GM23338 (cell line): ENCODE measurements at regions not wholly inside any gene's neighbourhood (a gene's known extent, or its start where the extent isn't known, plus 50 kb on each side); places are given as distances from the start of the nearest gene placed in this dataset.

Experiments
- ATAC-seq: fragments of 200-7000 bp; cut with Tn5 transposase; 3 replicates; pipeline ENCODE4 v1.9.1; 2020
- DNase-seq: peaks from one replicate; pipeline ENCODE4 v3.0.0-alpha.2; 2015; ENCODE audit warnings: low spot score
- H2AFZ ChIP-seq: fragments of 200-600 bp; sonication (generic); 2 replicates; pipeline ENCODE4 v1.8.0; 2016; ENCODE audit warnings: antibody characterized with exemption, mild to moderate bottlenecking, moderate library complexity
- H3F3A ChIP-seq: fragments of 200-600 bp; sonication (generic); replicated peaks from 2 replicates; pipeline ENCODE4 v1.8.0; 2017; ENCODE audit warnings: antibody characterized with exemption, mixed run types, low read depth
- H3K27ac ChIP-seq: fragments of 200-600 bp; sonication (generic); 2 replicates; pipeline ENCODE4 v1.6.1; 2016; ENCODE audit warnings: low read depth
- H3K27me3 ChIP-seq: fragments of 200-600 bp; sonication (generic); 2 replicates; pipeline ENCODE4 v1.8.0; 2016; ENCODE audit warnings: mild to moderate bottlenecking, mixed run types, moderate library complexity; ENCODE audit not compliant: insufficient read depth
- H3K36me3 ChIP-seq: fragments of 200-600 bp; sonication (generic); 2 replicates; pipeline ENCODE4 v1.8.0; 2016; ENCODE audit warnings: mild to moderate bottlenecking; ENCODE audit not compliant: insufficient read depth
- H3K4me1 ChIP-seq: fragments of 200-600 bp; sonication (generic); 2 replicates; pipeline ENCODE4 v1.8.0; 2016; ENCODE audit warnings: mild to moderate bottlenecking, moderate library complexity; ENCODE audit not compliant: insufficient read depth
- H3K4me2 ChIP-seq: fragments of 200-600 bp; sonication (generic); 2 replicates; pipeline ENCODE4 v1.7.1; 2017; ENCODE audit warnings: mixed run types
- H3K4me3 ChIP-seq: fragments of 200-600 bp; sonication (generic); 2 replicates; pipeline ENCODE4 v1.6.1; 2016; ENCODE audit warnings: mixed run types
- H3K79me2 ChIP-seq: fragments of 200-600 bp; sonication (generic); replicated peaks from 2 replicates; pipeline ENCODE4 v1.8.0; 2017; ENCODE audit warnings: mild to moderate bottlenecking; ENCODE audit not compliant: insufficient read depth
- H3K9me2 ChIP-seq: fragments of 200-600 bp; sonication (generic); 2 replicates; pipeline ENCODE4 v1.8.0; 2017; ENCODE audit not compliant: insufficient read depth
- H4K20me1 ChIP-seq: fragments of 200-600 bp; sonication (generic); replicated peaks from 2 replicates; pipeline ENCODE4 v1.8.0; 2017; ENCODE audit warnings: mild to moderate bottlenecking; ENCODE audit not compliant: insufficient read depth
- H3K27ac Mint-ChIP-seq: 2 replicates; pipeline ENCODE4 v1.8.0; 2020; ENCODE audit warnings: inconsistent platforms, mild to moderate bottlenecking, moderate library complexity, mixed read lengths
- H3K27me3 Mint-ChIP-seq: 3 replicates; pipeline ENCODE4 v1.8.0; 2022; ENCODE audit warnings: low read depth, mild to moderate bottlenecking, moderate library complexity, mixed read lengths, inconsistent platforms; ENCODE audit not compliant: insufficient read depth, poor library complexity
- H3K36me3 Mint-ChIP-seq: 3 replicates; pipeline ENCODE4 v1.8.0; 2021; ENCODE audit warnings: low read depth, mild to moderate bottlenecking, inconsistent platforms, moderate library complexity, mixed read lengths
- H3K4me1 Mint-ChIP-seq: 3 replicates; pipeline ENCODE4 v1.8.0; 2020; ENCODE audit warnings: mild to moderate bottlenecking, inconsistent platforms, mixed read lengths
- H3K4me3 Mint-ChIP-seq: 3 replicates; pipeline ENCODE4 v1.8.0; 2021; ENCODE audit warnings: moderate library complexity, mild to moderate bottlenecking, inconsistent platforms, mixed read lengths
- H3K9me3 Mint-ChIP-seq: 3 replicates; pipeline ENCODE4 v1.8.0; 2020; ENCODE audit warnings: moderate library complexity, mild to moderate bottlenecking, inconsistent platforms, mixed read lengths
- CREB1 ChIP-seq: fragments of 250-450 bp; sonication (Bioruptor Pico); IDR thresholded peaks from 2 replicates; pipeline ENCODE4 v1.5.0; 2020; ENCODE audit warnings: low read depth, mild to moderate bottlenecking, moderate library complexity
- EZH2 ChIP-seq: fragments of 200-600 bp; sonication (generic); IDR thresholded peaks from one replicate; pipeline ENCODE4 v1.8.0; 2017; ENCODE audit warnings: antibody characterized with exemption, mild to moderate bottlenecking, low read depth; ENCODE audit not compliant: unreplicated experiment
- EZH2phosphoT487 ChIP-seq: fragments of 200-600 bp; sonication (generic); IDR thresholded peaks from one replicate; pipeline ENCODE4 v1.8.1; 2018; ENCODE audit warnings: antibody characterized with exemption; ENCODE audit not compliant: unreplicated experiment
- JUNB ChIP-seq: IDR thresholded peaks from one replicate; pipeline ENCODE4 v1.6.1; 2016; ENCODE audit warnings: antibody characterized with exemption; ENCODE audit not compliant: unreplicated experiment
- NANOG ChIP-seq: IDR thresholded peaks from 2 replicates; pipeline ENCODE4 v1.6.1; 2016; ENCODE audit warnings: antibody characterized with exemption, borderline replicate concordance
- POLR2AphosphoS5 ChIP-seq: IDR thresholded peaks from 2 replicates; pipeline ENCODE4 v1.6.1; 2016; ENCODE audit warnings: antibody characterized with exemption, low read depth
- STAT1 ChIP-seq: IDR thresholded peaks from one replicate; pipeline ENCODE4 v1.6.1; 2016; ENCODE audit warnings: antibody characterized with exemption; ENCODE audit not compliant: unreplicated experiment
- ZNF114 ChIP-seq: fragments of 250-450 bp; sonication (Bioruptor Pico); IDR thresholded peaks from 2 replicates; pipeline ENCODE4 v1.5.0; 2020; ENCODE audit warnings: mild to moderate bottlenecking, moderate library complexity
- ZNF331 ChIP-seq: fragments of 250-450 bp; sonication (Bioruptor Pico); IDR thresholded peaks from 2 replicates; pipeline ENCODE4 v1.5.0; 2020; ENCODE audit warnings: low read depth, mild to moderate bottlenecking, moderate library complexity
- TF ChIP-seq, protein P1 (sequence below): IDR thresholded peaks from 2 replicates; pipeline ENCODE4 v1.6.1; 2016; ENCODE audit warnings: antibody characterized with exemption
- TF ChIP-seq, protein P2 (sequence below), 2 experiments: fragments of 200-600 bp in 1 of 2; sonication (generic) in 1 of 2; conservative IDR thresholded peaks; 2 replicates each; pipeline versions ENCODE4 v1.5.1 to v1.6.1; 2016 to 2017; ENCODE audit warnings: antibody characterized with exemption in 2 of 2, low read depth in 2 of 2, mild to moderate bottlenecking in 2 of 2, moderate library complexity in 1 of 2
- TF ChIP-seq, protein P3 (sequence below): IDR thresholded peaks from one replicate; pipeline ENCODE4 v1.6.1; 2018; ENCODE audit warnings: antibody characterized with exemption; ENCODE audit not compliant: unreplicated experiment
- TF ChIP-seq, protein P4 (sequence below): fragments of 250-450 bp; sonication (Bioruptor Pico); IDR thresholded peaks from 2 replicates; pipeline ENCODE4 v1.5.0; 2020; ENCODE audit warnings: mild to moderate bottlenecking, moderate library complexity

- Mint-ChIP-seq H3K9me3 (no peaks in the 10 kb centered on the region; the same call in 2 of the 3 replicates), H3K36me3 (no peaks in the 10 kb centered on the region), H3K4me3 (no peak overlapping the region), H3K4me1 (peaks cover 3% of the 10 kb centered on the region; the same call in 2 of the 3 replicates), H3K27ac (no peak overlapping the region), H3K27me3 (peaks cover 6% of the 10 kb centered on the region)
- TF ChIP-seq EZH2 (no peak), ZNF331 (CRISPR knock-in tag) (no peak), ZNF114 (CRISPR knock-in tag) (no peak), STAT1 (no peak), JUNB (no peak), CREB1 (CRISPR knock-in tag) (no peak), EZH2phosphoT487 (no peak), NANOG (no peak), POLR2AphosphoS5 (no peak)
- TF ChIP-seq, protein P1, sequence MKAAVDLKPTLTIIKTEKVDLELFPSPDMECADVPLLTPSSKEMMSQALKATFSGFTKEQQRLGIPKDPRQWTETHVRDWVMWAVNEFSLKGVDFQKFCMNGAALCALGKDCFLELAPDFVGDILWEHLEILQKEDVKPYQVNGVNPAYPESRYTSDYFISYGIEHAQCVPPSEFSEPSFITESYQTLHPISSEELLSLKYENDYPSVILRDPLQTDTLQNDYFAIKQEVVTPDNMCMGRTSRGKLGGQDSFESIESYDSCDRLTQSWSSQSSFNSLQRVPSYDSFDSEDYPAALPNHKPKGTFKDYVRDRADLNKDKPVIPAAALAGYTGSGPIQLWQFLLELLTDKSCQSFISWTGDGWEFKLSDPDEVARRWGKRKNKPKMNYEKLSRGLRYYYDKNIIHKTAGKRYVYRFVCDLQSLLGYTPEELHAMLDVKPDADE, result no peak
- TF ChIP-seq, protein P2, sequence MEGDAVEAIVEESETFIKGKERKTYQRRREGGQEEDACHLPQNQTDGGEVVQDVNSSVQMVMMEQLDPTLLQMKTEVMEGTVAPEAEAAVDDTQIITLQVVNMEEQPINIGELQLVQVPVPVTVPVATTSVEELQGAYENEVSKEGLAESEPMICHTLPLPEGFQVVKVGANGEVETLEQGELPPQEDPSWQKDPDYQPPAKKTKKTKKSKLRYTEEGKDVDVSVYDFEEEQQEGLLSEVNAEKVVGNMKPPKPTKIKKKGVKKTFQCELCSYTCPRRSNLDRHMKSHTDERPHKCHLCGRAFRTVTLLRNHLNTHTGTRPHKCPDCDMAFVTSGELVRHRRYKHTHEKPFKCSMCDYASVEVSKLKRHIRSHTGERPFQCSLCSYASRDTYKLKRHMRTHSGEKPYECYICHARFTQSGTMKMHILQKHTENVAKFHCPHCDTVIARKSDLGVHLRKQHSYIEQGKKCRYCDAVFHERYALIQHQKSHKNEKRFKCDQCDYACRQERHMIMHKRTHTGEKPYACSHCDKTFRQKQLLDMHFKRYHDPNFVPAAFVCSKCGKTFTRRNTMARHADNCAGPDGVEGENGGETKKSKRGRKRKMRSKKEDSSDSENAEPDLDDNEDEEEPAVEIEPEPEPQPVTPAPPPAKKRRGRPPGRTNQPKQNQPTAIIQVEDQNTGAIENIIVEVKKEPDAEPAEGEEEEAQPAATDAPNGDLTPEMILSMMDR (conservative IDR thresholded peaks at IDR 0.05; ENCODE audit: low read depth in 2 of 2), result no peak
- TF ChIP-seq, protein P3, sequence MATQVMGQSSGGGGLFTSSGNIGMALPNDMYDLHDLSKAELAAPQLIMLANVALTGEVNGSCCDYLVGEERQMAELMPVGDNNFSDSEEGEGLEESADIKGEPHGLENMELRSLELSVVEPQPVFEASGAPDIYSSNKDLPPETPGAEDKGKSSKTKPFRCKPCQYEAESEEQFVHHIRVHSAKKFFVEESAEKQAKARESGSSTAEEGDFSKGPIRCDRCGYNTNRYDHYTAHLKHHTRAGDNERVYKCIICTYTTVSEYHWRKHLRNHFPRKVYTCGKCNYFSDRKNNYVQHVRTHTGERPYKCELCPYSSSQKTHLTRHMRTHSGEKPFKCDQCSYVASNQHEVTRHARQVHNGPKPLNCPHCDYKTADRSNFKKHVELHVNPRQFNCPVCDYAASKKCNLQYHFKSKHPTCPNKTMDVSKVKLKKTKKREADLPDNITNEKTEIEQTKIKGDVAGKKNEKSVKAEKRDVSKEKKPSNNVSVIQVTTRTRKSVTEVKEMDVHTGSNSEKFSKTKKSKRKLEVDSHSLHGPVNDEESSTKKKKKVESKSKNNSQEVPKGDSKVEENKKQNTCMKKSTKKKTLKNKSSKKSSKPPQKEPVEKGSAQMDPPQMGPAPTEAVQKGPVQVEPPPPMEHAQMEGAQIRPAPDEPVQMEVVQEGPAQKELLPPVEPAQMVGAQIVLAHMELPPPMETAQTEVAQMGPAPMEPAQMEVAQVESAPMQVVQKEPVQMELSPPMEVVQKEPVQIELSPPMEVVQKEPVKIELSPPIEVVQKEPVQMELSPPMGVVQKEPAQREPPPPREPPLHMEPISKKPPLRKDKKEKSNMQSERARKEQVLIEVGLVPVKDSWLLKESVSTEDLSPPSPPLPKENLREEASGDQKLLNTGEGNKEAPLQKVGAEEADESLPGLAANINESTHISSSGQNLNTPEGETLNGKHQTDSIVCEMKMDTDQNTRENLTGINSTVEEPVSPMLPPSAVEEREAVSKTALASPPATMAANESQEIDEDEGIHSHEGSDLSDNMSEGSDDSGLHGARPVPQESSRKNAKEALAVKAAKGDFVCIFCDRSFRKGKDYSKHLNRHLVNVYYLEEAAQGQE, result no peak
- TF ChIP-seq, protein P4, sequence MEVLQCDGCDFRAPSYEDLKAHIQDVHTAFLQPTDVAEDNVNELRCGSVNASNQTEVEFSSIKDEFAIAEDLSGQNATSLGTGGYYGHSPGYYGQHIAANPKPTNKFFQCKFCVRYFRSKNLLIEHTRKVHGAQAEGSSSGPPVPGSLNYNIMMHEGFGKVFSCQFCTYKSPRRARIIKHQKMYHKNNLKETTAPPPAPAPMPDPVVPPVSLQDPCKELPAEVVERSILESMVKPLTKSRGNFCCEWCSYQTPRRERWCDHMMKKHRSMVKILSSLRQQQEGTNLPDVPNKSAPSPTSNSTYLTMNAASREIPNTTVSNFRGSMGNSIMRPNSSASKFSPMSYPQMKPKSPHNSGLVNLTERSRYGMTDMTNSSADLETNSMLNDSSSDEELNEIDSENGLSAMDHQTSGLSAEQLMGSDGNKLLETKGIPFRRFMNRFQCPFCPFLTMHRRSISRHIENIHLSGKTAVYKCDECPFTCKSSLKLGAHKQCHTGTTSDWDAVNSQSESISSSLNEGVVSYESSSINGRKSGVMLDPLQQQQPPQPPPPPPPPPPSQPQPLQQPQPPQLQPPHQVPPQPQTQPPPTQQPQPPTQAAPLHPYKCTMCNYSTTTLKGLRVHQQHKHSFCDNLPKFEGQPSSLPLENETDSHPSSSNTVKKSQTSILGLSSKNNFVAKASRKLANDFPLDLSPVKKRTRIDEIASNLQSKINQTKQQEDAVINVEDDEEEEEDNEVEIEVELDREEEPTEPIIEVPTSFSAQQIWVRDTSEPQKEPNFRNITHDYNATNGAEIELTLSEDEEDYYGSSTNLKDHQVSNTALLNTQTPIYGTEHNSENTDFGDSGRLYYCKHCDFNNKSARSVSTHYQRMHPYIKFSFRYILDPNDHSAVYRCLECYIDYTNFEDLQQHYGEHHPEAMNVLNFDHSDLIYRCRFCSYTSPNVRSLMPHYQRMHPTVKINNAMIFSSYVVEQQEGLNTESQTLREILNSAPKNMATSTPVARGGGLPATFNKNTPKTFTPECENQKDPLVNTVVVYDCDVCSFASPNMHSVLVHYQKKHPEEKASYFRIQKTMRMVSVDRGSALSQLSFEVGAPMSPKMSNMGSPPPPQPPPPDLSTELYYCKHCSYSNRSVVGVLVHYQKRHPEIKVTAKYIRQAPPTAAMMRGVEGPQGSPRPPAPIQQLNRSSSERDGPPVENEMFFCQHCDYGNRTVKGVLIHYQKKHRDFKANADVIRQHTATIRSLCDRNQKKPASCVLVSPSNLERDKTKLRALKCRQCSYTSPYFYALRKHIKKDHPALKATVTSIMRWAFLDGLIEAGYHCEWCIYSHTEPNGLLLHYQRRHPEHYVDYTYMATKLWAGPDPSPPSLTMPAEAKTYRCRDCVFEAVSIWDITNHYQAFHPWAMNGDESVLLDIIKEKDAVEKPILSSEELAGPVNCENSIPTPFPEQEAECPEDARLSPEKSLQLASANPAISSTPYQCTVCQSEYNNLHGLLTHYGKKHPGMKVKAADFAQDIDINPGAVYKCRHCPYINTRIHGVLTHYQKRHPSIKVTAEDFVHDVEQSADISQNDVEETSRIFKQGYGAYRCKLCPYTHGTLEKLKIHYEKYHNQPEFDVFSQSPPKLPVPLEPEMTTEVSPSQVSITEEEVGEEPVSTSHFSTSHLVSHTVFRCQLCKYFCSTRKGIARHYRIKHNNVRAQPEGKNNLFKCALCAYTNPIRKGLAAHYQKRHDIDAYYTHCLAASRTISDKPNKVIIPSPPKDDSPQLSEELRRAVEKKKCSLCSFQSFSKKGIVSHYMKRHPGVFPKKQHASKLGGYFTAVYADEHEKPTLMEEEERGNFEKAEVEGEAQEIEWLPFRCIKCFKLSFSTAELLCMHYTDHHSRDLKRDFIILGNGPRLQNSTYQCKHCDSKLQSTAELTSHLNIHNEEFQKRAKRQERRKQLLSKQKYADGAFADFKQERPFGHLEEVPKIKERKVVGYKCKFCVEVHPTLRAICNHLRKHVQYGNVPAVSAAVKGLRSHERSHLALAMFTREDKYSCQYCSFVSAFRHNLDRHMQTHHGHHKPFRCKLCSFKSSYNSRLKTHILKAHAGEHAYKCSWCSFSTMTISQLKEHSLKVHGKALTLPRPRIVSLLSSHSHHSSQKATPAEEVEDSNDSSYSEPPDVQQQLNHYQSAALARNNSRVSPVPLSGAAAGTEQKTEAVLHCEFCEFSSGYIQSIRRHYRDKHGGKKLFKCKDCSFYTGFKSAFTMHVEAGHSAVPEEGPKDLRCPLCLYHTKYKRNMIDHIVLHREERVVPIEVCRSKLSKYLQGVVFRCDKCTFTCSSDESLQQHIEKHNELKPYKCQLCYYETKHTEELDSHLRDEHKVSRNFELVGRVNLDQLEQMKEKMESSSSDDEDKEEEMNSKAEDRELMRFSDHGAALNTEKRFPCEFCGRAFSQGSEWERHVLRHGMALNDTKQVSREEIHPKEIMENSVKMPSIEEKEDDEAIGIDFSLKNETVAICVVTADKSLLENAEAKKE (CRISPR knock-in tag), result no peak
- no peaks in the 10 kb centered on the region for H3K36me3 ChIP-seq
- no peak for ATAC-seq
- no peaks in the 10 kb centered on the region for H3K4me1 ChIP-seq
- H3K27ac ChIP-seq, result no peak overlapping the region
- no peaks in the 10 kb centered on the region for H3K79me2 ChIP-seq
- no peak overlapping the region for H2AFZ ChIP-seq
- no peak for DNase-seq
- H3K9me2 ChIP-seq, result no peaks in the 10 kb centered on the region
- no peaks in the 10 kb centered on the region for H3K27me3 ChIP-seq
- no peak overlapping the region for H3K4me3 ChIP-seq
- H3F3A ChIP-seq, result no peaks in the 10 kb centered on the region
- H4K20me1 ChIP-seq, result no peaks in the 10 kb centered on the region
- no peak overlapping the region for H3K4me2 ChIP-seq
Measured at GRCh38 chr3:124283652-124284023, 291.7 kb upstream of the ROPN1 start.
